Astrocyte (in vitro differentiated cells and primary cell): ENCODE measurements at regions not wholly inside any gene's neighbourhood (a gene's known extent, or its start where the extent isn't known, plus 50 kb on each side); places are given as distances from the start of the nearest gene placed in this dataset.
"Not testable (repeated sequence)": the region's sequence is repeated elsewhere in the genome, so short reads cannot be mapped to it uniquely, and the experiment has no call there.

ENCODE experiments used
- CTCF ChIP-seq: IDR thresholded peaks from 2 replicates; pipeline ENCODE4 v1.5.1; 2011; ENCODE audit warnings: low read depth, mild to moderate bottlenecking, inconsistent platforms, low read length, moderate library complexity; ENCODE audit not compliant: insufficient read depth
- EZH2 ChIP-seq: IDR thresholded peaks from 2 replicates; pipeline ENCODE4 v1.6.1; 2012; ENCODE audit warnings: mild to moderate bottlenecking, low read length, inconsistent platforms; ENCODE audit not compliant: insufficient read depth

- not testable (repeated sequence) for TF ChIP-seq CTCF, EZH2
Measured at GRCh38 chr4:147246528-147246927, 234.4 kb upstream of the EDNRA start.
